Progenitor cell of endocrine pancreas (in vitro differentiated cells): ENCODE measurements at regions not wholly inside any gene's neighbourhood (a gene's known extent, or its start where the extent isn't known, plus 50 kb on each side); places are given as distances from the start of the nearest gene placed in this dataset.

Experiments used
- DNase-seq: peaks from one replicate; pipeline ENCODE4 v3.0.0; 2021; ENCODE audit warnings: low spot score; ENCODE audit not compliant: unreplicated experiment
- H3K27ac Mint-ChIP-seq: 2 replicates; pipeline ENCODE4 v1.8.0; 2021; ENCODE audit warnings: mild to moderate bottlenecking, moderate library complexity, mixed read lengths
- H3K27me3 Mint-ChIP-seq: 2 replicates; pipeline ENCODE4 v1.8.0; 2021; ENCODE audit warnings: mixed read lengths
- H3K36me3 Mint-ChIP-seq: 2 replicates; pipeline ENCODE4 v1.8.0; 2022; ENCODE audit warnings: mixed read lengths; ENCODE audit not compliant: insufficient read depth
- H3K4me1 Mint-ChIP-seq: 2 replicates; pipeline ENCODE4 v1.8.0; 2021; ENCODE audit warnings: low read depth, mixed read lengths
- H3K4me3 Mint-ChIP-seq: 2 replicates; pipeline ENCODE4 v1.8.0; 2021; ENCODE audit warnings: low read depth, mild to moderate bottlenecking, moderate library complexity, mixed read lengths
- H3K9me3 Mint-ChIP-seq: 2 replicates; pipeline ENCODE4 v1.8.0; 2021; ENCODE audit warnings: low read depth, mixed read lengths
- TF ChIP-seq, protein P1 (sequence below): fragments of 200-600 bp; sonication (generic); IDR thresholded peaks from one replicate; pipeline ENCODE4 v1.5.0; 2021; ENCODE audit warnings: antibody characterized with exemption, mild to moderate bottlenecking; ENCODE audit not compliant: unreplicated experiment

- Mint-ChIP-seq H3K9me3 (peaks cover 14% of the 10 kb centered on the region), H3K27ac (no peak overlapping the region), H3K4me1 (peaks cover 41% of the 10 kb centered on the region), H3K27me3 (no peaks in the 10 kb centered on the region), H3K36me3 (peaks cover 7% of the 10 kb centered on the region), H3K4me3 (no peak overlapping the region)
- DNase-seq: no peak
- TF ChIP-seq, protein P1, sequence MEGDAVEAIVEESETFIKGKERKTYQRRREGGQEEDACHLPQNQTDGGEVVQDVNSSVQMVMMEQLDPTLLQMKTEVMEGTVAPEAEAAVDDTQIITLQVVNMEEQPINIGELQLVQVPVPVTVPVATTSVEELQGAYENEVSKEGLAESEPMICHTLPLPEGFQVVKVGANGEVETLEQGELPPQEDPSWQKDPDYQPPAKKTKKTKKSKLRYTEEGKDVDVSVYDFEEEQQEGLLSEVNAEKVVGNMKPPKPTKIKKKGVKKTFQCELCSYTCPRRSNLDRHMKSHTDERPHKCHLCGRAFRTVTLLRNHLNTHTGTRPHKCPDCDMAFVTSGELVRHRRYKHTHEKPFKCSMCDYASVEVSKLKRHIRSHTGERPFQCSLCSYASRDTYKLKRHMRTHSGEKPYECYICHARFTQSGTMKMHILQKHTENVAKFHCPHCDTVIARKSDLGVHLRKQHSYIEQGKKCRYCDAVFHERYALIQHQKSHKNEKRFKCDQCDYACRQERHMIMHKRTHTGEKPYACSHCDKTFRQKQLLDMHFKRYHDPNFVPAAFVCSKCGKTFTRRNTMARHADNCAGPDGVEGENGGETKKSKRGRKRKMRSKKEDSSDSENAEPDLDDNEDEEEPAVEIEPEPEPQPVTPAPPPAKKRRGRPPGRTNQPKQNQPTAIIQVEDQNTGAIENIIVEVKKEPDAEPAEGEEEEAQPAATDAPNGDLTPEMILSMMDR: no peak
Observed at GRCh38 chr2:16064745-16065144, 124.4 kb downstream of the MYCN start.

DNA sequence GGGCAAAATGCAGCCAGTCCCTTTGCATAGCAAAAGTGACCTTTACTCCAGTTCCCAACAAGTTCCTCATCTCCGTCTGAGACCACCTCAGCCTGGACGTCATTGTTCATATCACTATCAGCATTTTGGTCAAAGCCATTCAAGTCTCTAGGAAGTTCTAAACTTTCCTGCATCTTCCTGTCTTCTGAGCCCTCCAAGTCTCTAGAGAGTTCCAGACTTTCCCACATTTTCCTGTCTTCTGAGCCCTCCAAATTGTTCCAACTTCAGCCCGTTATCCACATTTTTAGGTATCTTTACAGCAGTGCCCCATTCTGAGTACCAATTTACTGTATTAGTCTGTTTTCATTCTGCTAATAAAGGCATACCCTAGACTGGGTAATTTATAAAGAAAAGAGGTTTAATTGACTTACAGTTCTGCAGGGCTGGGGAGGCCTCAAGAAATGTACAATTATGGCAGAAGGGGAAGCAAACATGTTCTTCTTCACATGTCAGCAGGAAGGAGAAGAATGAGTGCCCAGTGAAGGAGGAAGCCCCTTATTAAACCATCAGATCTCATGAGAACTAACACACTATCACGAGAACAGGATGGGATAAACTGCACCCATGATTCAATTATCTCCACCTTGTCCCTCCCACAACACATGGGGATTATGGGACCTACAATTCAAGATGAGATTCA is 123.7 kb downstream of the MYCN start:
- H3K4me3 Mint-ChIP-seq: no peak overlapping the region
- no peaks in the 10 kb centered on the region for H3K27me3 Mint-ChIP-seq
- peaks cover 14% of the 10 kb centered on the region for H3K9me3 Mint-ChIP-seq
- H3K36me3 Mint-ChIP-seq: peaks cover 7% of the 10 kb centered on the region
- peaks cover 36% of the 10 kb centered on the region for H3K4me1 Mint-ChIP-seq
- TF ChIP-seq, protein P1: no peak
- DNase-seq: no peak
- peak overlapping the region; percentile 5 for H3K27ac Mint-ChIP-seq

DNA sequence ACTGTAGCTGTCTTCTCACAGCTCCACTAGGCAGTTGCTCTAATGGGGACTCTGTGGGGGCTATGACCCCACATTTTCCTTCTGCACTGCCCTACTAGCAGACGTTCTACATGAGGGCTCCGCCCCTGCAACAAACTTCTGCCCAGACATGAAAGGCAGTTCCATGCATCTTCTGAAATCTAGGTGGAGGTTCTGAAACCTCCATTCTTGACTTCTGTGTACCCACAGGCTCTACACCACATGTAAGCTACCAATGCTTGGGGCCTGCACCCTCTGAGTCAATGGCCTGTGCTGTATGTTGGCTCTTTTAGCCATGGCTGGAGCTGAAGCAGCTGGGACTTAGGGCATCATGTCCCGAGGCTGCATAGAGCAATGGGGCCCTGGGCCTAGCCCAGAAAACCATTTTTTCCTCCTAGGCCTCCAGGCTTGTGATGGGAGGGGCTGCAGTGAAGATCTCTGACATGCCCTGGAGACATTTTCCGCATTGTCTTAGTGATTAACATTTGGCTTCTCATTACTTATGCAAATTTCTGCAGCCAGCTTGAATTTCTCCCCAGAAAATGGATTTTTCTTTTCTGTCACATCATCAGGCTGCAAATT is 123.0 kb downstream of the MYCN start:
- H3K27ac Mint-ChIP-seq: no peak overlapping the region
- DNase-seq: no peak
- H3K4me3 Mint-ChIP-seq: no peak overlapping the region
- TF ChIP-seq, protein P1: no peak
- no peaks in the 10 kb centered on the region for H3K27me3 Mint-ChIP-seq
- H3K9me3 Mint-ChIP-seq: peaks cover 14% of the 10 kb centered on the region
- peaks cover 7% of the 10 kb centered on the region for H3K36me3 Mint-ChIP-seq
- peaks cover 32% of the 10 kb centered on the region for H3K4me1 Mint-ChIP-seq

DNA sequence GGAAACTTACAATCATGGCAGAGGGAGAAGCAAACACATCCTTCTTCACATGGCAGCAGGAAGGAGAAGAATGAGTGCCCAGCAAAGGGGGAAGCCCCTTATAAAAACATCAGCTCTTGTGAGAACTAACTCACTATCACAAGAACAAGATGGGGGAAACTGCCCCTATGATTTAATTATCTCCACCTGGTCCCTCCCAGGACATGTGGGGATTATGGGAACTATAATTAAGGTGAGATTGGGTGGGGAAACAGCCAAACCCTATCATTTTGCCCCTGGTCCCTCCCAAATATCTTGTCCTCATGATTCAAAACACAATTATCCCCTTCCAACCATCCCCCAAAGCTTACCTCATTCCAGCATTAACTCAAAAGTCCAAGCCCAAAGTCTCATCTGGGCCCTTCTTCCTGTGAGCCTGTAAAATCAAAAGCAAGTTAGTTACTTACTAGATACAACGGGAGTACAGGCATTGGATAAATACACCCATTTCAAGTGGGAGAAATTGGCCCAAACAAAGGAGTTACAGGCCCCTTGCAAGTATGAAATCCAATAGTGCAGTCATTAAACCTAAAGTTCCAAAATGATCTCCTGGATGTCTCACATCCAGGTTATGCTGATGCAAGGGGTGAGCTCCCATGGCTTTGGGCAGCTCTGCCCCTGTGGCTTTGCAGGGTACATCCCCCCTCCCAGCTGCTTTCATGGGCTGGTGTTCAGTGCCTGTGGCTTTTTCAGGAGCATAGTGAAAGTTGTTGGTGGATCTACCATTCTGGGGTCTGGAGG is 122.3 kb downstream of the MYCN start:
- TF ChIP-seq, protein P1: no peak
- peaks cover 7% of the 10 kb centered on the region for H3K36me3 Mint-ChIP-seq
- no peaks in the 10 kb centered on the region for H3K27me3 Mint-ChIP-seq
- no peak overlapping the region for H3K27ac Mint-ChIP-seq
- DNase-seq: no peak
- H3K9me3 Mint-ChIP-seq: peaks cover 14% of the 10 kb centered on the region
- peaks cover 27% of the 10 kb centered on the region for H3K4me1 Mint-ChIP-seq
- no peak overlapping the region for H3K4me3 Mint-ChIP-seq

DNA sequence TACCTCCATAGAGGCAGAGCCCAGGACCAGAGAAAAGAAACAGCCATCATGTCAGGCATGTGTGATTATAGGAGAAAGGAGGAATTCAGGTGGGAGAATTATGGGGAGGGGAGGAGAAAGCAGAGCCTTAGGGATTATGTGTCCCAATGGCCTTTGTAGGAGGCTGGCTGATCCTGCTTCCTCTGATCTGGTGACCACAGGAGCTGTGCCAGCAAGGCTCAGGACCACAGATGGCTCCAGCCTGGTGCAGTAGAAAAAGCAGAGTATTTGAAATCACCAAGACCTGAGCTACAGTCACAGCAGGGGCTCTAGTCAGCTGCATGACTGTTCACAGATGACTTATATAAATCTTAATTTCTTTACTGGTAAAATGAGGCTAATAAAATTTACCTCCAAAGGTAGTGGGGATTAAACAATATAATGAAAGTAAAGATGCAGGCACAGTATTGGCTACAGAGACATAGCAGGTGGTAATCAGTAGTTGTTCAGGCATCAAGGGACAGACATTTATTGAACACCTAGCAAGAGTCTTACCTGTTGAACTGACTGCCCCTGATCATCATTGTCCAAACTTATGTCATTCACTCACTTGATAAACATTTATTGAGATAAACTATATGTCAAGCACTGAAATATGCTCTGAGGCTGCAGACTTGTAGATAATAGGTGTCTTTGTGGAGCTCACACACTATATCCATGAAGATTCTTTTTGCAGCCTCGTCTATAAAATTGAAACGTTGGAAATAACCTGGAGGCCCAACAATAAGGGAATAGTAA is 121.3 kb downstream of the MYCN start:
- Mint-ChIP-seq H3K4me1 (peaks cover 17% of the 10 kb centered on the region), H3K4me3 (no peak overlapping the region), H3K27ac (no peak overlapping the region), H3K9me3 (peaks cover 14% of the 10 kb centered on the region), H3K27me3 (no peaks in the 10 kb centered on the region), H3K36me3 (peaks cover 7% of the 10 kb centered on the region)
- DNase-seq: no peak
- TF ChIP-seq, protein P1: no peak
